ENCODE measurements at regions not wholly inside any gene's neighbourhood (a gene's known extent, or its start where the extent isn't known, plus 50 kb on each side); places are given as distances from the start of the nearest gene placed in this dataset.

GRCh38 chr9:26125693-26126092 is 447.4 kb upstream of the TUSC1 start:
- no peak for TF ChIP-seq POLR2A (IDR thresholded peaks at IDR 0.05)
- TF ChIP-seq, protein P1, sequence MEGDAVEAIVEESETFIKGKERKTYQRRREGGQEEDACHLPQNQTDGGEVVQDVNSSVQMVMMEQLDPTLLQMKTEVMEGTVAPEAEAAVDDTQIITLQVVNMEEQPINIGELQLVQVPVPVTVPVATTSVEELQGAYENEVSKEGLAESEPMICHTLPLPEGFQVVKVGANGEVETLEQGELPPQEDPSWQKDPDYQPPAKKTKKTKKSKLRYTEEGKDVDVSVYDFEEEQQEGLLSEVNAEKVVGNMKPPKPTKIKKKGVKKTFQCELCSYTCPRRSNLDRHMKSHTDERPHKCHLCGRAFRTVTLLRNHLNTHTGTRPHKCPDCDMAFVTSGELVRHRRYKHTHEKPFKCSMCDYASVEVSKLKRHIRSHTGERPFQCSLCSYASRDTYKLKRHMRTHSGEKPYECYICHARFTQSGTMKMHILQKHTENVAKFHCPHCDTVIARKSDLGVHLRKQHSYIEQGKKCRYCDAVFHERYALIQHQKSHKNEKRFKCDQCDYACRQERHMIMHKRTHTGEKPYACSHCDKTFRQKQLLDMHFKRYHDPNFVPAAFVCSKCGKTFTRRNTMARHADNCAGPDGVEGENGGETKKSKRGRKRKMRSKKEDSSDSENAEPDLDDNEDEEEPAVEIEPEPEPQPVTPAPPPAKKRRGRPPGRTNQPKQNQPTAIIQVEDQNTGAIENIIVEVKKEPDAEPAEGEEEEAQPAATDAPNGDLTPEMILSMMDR (IDR thresholded peaks at IDR 0.05): no peak

Data from testis (tissue), 2 donors.